ENCODE measurements at regions not wholly inside any gene's neighbourhood (a gene's known extent, or its start where the extent isn't known, plus 50 kb on each side); places are given as distances from the start of the nearest gene placed in this dataset.
"Not testable (repeated sequence)": the region's sequence is repeated elsewhere in the genome, so short reads cannot be mapped to it uniquely, and the experiment has no call there.

GRCh38 chr18:59056706-59057492 lies 82.8 kb upstream of the SEC11C start:
- ChIA-PET CTCF (no interaction called here), POLR2A (no interaction called here)

GRCh38 chr18:59057493-59057795 lies 82.2 kb upstream of the SEC11C start:
- CTCF ChIA-PET = no interaction called here
- POLR2A ChIA-PET = no interaction called here

- ChIA-PET POLR2A (no interaction called here), CTCF (interaction anchor here (1.4 kb wide), 1 partner anchor 13 kb away, joined by 5 read pairs; no protein-coding TSS in a partner anchor)
Measured at GRCh38 chr18:59057969-59058368, 81.7 kb upstream of the SEC11C start.

- ChIA-PET CTCF (interaction anchor here (1.4 kb wide), 1 partner anchor 12 kb away, joined by 5 read pairs; no protein-coding TSS in a partner anchor), POLR2A (no interaction called here)
Measured at GRCh38 chr18:59059140-59059539, 80.5 kb upstream of the SEC11C start.

- CTCF ChIA-PET = no interaction called here
Measured at GRCh38 chr18:59060551-59060950, 79.1 kb upstream of the SEC11C start.

GRCh38 chr18:59061914-59062642 lies 77.6 kb upstream of the SEC11C start:
- ChIA-PET CTCF (interaction anchor here (1.7 kb wide), 1 partner anchor 294 kb away, joined by 5 read pairs; no protein-coding TSS in a partner anchor), POLR2A (no interaction called here)

More at GRCh38 chr18:59060551-59060950, 79.1 kb upstream of the SEC11C start:
- POLR2A ChIA-PET = no interaction called here

GRCh38 chr18:59062643-59063006 lies 77.1 kb upstream of the SEC11C start:
- POLR2A ChIA-PET = no interaction called here
- CTCF ChIA-PET = interaction anchor here (1.7 kb wide), 1 partner anchor 294 kb away, joined by 5 read pairs; no protein-coding TSS in a partner anchor

- ChIA-PET CTCF (interaction anchor here (1.7 kb wide), 1 partner anchor 295 kb away, joined by 5 read pairs; no protein-coding TSS in a partner anchor), POLR2A (no interaction called here)
Measured at GRCh38 chr18:59063300-59063906, 76.3 kb upstream of the SEC11C start.

- ChIA-PET CTCF (interaction anchor here (1.4 to 1.7 kb wide), 2 partner anchors 295 to 296 kb away, joined by 4 to 5 read pairs; no protein-coding TSS in a partner anchor), POLR2A (no interaction called here)
Measured at GRCh38 chr18:59063912-59064311, 75.8 kb upstream of the SEC11C start.

GRCh38 chr18:59065684-59066083 lies 74.0 kb upstream of the SEC11C start:
- ChIA-PET CTCF (interaction anchor here (3.3 kb wide), 1 partner anchor 284 kb away, joined by 9 read pairs; no protein-coding TSS in a partner anchor), POLR2A (no interaction called here)

GRCh38 chr18:59067873-59068272 lies 71.8 kb upstream of the SEC11C start:
- ChIA-PET CTCF (no interaction called here), POLR2A (no interaction called here)

GRCh38 chr18:59068276-59069071 lies 71.2 kb upstream of the SEC11C start:
- CTCF ChIA-PET = interaction anchor here (1.1 to 4.6 kb wide), 3 partner anchors 17 to 299 kb away, joined by 4 to 45 read pairs (median 31); no protein-coding TSS in a partner anchor
- POLR2A ChIA-PET = no interaction called here

GRCh38 chr18:59070181-59070912 lies 69.3 kb upstream of the SEC11C start:
- ChIA-PET POLR2A (no interaction called here), CTCF (interaction anchor here (1.1 to 4.6 kb wide), 10 partner anchors 9 to 306 kb away, joined by 3 to 45 read pairs (median 5); no protein-coding TSS in a partner anchor)

- POLR2A ChIA-PET = no interaction called here
- CTCF ChIA-PET = interaction anchor here (0.8 to 4.6 kb wide), 3 partner anchors 291 to 304 kb away, joined by 3 to 45 read pairs (median 7); no protein-coding TSS in a partner anchor
Measured at GRCh38 chr18:59072727-59073421, 66.8 kb upstream of the SEC11C start.

- POLR2A ChIA-PET = no interaction called here
- CTCF ChIA-PET = no interaction called here
Measured at GRCh38 chr18:59075923-59076322, 63.8 kb upstream of the SEC11C start.

GRCh38 chr18:59079264-59079663 lies 60.4 kb upstream of the SEC11C start:
- CTCF ChIA-PET = interaction anchor here (1.0 kb wide), 1 partner anchor 9 kb away, joined by 5 read pairs; no protein-coding TSS in a partner anchor
- POLR2A ChIA-PET = no interaction called here

GRCh38 chr18:59079687-59080501 lies 59.8 kb upstream of the SEC11C start:
- CTCF ChIA-PET = interaction anchor here (0.7 to 1.0 kb wide), 2 partner anchors 9 to 59 kb away, joined by 3 to 5 read pairs; no protein-coding TSS in a partner anchor
- POLR2A ChIA-PET = not testable (repeated sequence)

Measured in activated CD8-positive, alpha-beta memory T cell treated with anti-CD3 and anti-CD28 coated beads for 36 hours (primary cell).